Psoas muscle (tissue), 7 donors: ENCODE measurements at regions not wholly inside any gene's neighbourhood (a gene's known extent, or its start where the extent isn't known, plus 50 kb on each side); places are given as distances from the start of the nearest gene placed in this dataset.

Experiments used
- ATAC-seq, 4 donors: fragments of 200-7000 bp; cut with Tn5 transposase; one replicate each; pipeline ENCODE4 v1.9.1; 2020; ENCODE audit warnings: moderate library complexity in 3 of 4, mild to moderate bottlenecking in 2 of 4
- DNase-seq, 2 donors: peaks; one replicate each; pipeline ENCODE4 v3.0.0-alpha.2; 2020
- H3K27ac ChIP-seq: fragments of 200-600 bp; one replicate; pipeline ENCODE4 v1.8.0; 2022
- H3K27me3 ChIP-seq, 3 donors: fragments of 200-600 bp in 1 of 3; one replicate each; pipeline versions ENCODE4 v1.6.1 to v1.8.0; 2013 to 2022; ENCODE audit warnings: low read length in 2 of 3, mild to moderate bottlenecking in 2 of 3, moderate library complexity in 1 of 3; ENCODE audit not compliant: insufficient read depth in 3 of 3
- H3K36me3 ChIP-seq, 2 donors: fragments of 200-600 bp in 1 of 2; one replicate each; pipeline versions ENCODE4 v1.6.1 to v1.8.0; 2013 to 2022; ENCODE audit warnings: low read depth in 1 of 2, mild to moderate bottlenecking in 1 of 2, moderate library complexity in 1 of 2; ENCODE audit not compliant: insufficient read depth in 1 of 2
- H3K4me1 ChIP-seq: fragments of 200-600 bp; one replicate; pipeline ENCODE4 v1.8.0; 2022
- H3K4me3 ChIP-seq: fragments of 200-600 bp; one replicate; pipeline ENCODE4 v1.8.0; 2022; ENCODE audit warnings: mild to moderate bottlenecking
- H3K9me3 ChIP-seq: fragments of 200-600 bp; one replicate; pipeline ENCODE4 v1.8.0; 2022
- WGBS, 3 donors: extraction: QIAGEN DNeasy Blood & Tissue Kit; methylation state at CpG; one replicate each; pipeline versions ENCODE4 v1.1.6 to v1.1.7; 2013; 5-methylcytosine and 5-hydroxymethylcytosine counted together
- intact Hi-C, 2 donors: fragments of 100-400 bp; cut with DNase I; formaldehyde crosslinking; loops; one replicate each; pipeline versions ENCODE4 v1.11.0 to v1.14.2; 2022
- TF ChIP-seq, protein P1 (sequence below): fragments of 200-600 bp; IDR thresholded peaks from one replicate; pipeline ENCODE4 v1.8.0; 2022; ENCODE audit warnings: antibody characterized with exemption
- donor health status: healthy with polysubstance abuse.
- donor health status: DM: no; HTN: no; CAD: no; lungs with moderate emphysema.
- donor health status: Bipolar disorder and iron deficiency.
- donor health status: healthy.
- donor health status: DM: yes; HTN: yes; CAD: no.
- donor health status: DM: no; HTN: no; CAD: no.
- donor health status: DM: yes; HTN: yes; CAD: no.

DNA sequence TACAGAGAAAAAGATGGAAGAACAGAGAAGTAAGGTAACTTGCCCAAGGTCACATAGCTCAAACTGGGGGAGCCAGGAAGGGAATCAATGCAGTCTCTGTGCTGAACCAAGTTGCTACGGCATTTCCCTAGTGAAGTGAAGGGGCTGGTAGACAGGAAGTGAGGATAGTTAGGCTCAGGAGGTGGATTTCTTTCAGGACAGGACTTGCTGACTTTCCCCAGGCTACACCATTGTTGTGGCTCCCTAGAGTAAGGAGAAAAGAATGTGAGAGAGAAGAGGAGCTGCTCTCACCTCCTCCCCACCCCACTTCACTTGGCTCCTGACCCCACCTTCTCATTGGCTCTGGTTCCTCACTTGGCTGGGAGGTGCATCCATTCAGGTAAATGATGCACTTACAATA, 316.9 kb downstream of the INHBA start:
- Histone ChIP-seq H3K27me3 (no peaks in the 10 kb centered on the region), H3K36me3 (no peaks in the 10 kb centered on the region), H3K4me1 (no peaks in the 10 kb centered on the region), H3K27ac (no peak overlapping the region), H3K4me3 (no peak overlapping the region), H3K9me3 (no peaks in the 10 kb centered on the region)
- intact Hi-C loops: no loop called here
- TF ChIP-seq, protein P1, sequence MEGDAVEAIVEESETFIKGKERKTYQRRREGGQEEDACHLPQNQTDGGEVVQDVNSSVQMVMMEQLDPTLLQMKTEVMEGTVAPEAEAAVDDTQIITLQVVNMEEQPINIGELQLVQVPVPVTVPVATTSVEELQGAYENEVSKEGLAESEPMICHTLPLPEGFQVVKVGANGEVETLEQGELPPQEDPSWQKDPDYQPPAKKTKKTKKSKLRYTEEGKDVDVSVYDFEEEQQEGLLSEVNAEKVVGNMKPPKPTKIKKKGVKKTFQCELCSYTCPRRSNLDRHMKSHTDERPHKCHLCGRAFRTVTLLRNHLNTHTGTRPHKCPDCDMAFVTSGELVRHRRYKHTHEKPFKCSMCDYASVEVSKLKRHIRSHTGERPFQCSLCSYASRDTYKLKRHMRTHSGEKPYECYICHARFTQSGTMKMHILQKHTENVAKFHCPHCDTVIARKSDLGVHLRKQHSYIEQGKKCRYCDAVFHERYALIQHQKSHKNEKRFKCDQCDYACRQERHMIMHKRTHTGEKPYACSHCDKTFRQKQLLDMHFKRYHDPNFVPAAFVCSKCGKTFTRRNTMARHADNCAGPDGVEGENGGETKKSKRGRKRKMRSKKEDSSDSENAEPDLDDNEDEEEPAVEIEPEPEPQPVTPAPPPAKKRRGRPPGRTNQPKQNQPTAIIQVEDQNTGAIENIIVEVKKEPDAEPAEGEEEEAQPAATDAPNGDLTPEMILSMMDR: no peak
- WGBS, 3 donors: 56 to 59% (median 57%) methylated on average over 1 of the region's 1 CpG
- DNase-seq (no peak), ATAC-seq (no peak)

DNA sequence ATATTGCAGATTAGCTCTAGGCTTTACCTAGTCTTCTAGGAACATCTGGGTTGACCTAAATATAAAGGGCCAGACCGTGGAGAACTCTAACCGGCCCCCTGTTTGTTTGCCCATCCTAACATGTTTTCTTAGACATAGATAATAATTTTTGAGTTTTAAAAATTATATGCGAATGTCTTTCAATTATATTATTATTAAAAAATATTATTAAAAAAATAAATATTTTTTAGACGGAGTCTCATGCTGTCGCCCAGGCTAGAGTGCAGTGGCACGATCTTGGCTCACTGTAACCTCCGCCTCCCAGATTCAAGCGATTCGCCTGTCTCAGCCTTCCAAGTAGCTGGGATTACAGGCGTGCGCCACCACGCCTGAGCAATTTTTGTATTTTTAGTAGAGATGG, 318.5 kb downstream of the INHBA start:
- H3K27ac ChIP-seq: no peak overlapping the region
- intact Hi-C loops: no loop called here
- TF ChIP-seq, protein P1: no peak
- ATAC-seq (no peak), DNase-seq (no peak)
- no peaks in the 10 kb centered on the region for H3K27me3 ChIP-seq
- no peaks in the 10 kb centered on the region for H3K36me3 ChIP-seq
- 85 to 97% (median 96%) methylated on average over 12 of the region's 12 CpGs for WGBS, 3 donors
- H3K9me3 ChIP-seq: no peaks in the 10 kb centered on the region
- no peak overlapping the region for H3K4me3 ChIP-seq
- no peaks in the 10 kb centered on the region for H3K4me1 ChIP-seq

DNA sequence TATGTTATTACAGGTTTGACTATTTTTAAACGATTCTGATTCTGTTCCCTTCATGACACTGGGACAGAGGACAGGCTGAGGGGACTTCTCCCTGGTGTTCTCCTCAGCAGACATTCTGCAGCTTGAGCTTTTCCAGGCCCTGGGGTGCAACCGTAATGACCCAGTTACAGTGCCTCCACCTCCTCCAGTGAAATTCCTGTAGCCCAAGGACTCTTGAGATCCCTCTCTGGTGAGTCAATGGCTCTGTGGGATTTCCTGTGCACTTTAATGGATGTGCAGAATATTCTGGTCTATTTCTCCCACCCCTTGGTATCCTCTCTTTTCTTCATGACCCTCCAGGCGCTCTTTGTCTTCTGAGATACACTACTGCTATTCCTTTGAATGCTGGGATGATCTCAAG, 319.3 kb downstream of the INHBA start:
- H3K27me3 ChIP-seq: no peaks in the 10 kb centered on the region
- no peak for DNase-seq
- TF ChIP-seq, protein P1: no peak
- no peaks in the 10 kb centered on the region for H3K36me3 ChIP-seq
- H3K4me1 ChIP-seq: no peaks in the 10 kb centered on the region
- WGBS, 3 donors: 57 to 67% (median 60%) methylated on average over 3 of the region's 3 CpGs
- H3K9me3 ChIP-seq: no peaks in the 10 kb centered on the region
- no peak overlapping the region for H3K4me3 ChIP-seq
- intact Hi-C loops: no loop called here
- H3K27ac ChIP-seq: no peak overlapping the region
- ATAC-seq: no peak

DNA sequence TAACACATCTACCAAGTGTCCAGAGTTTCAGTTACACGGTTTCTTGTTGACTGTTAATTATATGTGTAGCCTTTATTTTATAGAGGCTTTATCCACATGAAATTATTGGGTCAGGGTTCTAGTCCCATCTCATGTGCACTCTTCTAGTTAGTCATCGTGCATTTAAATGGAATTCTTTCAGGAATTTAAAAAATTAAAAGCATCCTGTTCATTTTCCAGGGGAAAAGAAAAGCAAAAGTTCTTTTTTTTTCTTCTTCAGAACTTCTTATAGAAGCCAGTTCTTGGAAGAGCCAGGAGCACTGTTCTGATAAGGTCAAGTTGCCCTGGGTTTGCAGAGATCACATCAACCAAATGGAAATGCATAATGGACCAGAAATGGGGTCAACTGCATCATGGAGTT, 324.7 kb downstream of the INHBA start:
- H3K4me1 ChIP-seq: no peaks in the 10 kb centered on the region
- ATAC-seq (no peak), DNase-seq (no peak)
- H3K4me3 ChIP-seq: no peak overlapping the region
- no peak overlapping the region for H3K27ac ChIP-seq
- TF ChIP-seq, protein P1: no peak
- WGBS, 3 donors: 43 to 45% (median 43%) methylated on average over 2 of the region's 2 CpGs
- no peaks in the 10 kb centered on the region for H3K36me3 ChIP-seq
- intact Hi-C loops: no loop called here
- no peaks in the 10 kb centered on the region for H3K9me3 ChIP-seq
- no peaks in the 10 kb centered on the region for H3K27me3 ChIP-seq

- ATAC-seq (no peak), DNase-seq (no peak)
- Histone ChIP-seq H3K27ac (no peak overlapping the region), H3K4me3 (no peak overlapping the region), H3K9me3 (no peaks in the 10 kb centered on the region), H3K4me1 (no peaks in the 10 kb centered on the region), H3K36me3 (no peaks in the 10 kb centered on the region), H3K27me3 (no peaks in the 10 kb centered on the region)
- WGBS, 3 donors: 63 to 77% (median 68%) methylated on average over 1 of the region's 1 CpG
- TF ChIP-seq, protein P1: no peak
- intact Hi-C loops: no loop called here
Observed at GRCh38 chr7:41375582-41375981, 327.3 kb downstream of the INHBA start.
